GM23338 (cell line): ENCODE measurements at regions not wholly inside any gene's neighbourhood (a gene's known extent, or its start where the extent isn't known, plus 50 kb on each side); places are given as distances from the start of the nearest gene placed in this dataset.

Experiments used
- CREB1 ChIP-seq: fragments of 250-450 bp; sonication (Bioruptor Pico); IDR thresholded peaks from 2 replicates; pipeline ENCODE4 v1.5.0; 2020; ENCODE audit warnings: low read depth, mild to moderate bottlenecking, moderate library complexity
- CTCF ChIP-seq, 2 experiments: fragments of 200-600 bp in 1 of 2; sonication (generic) in 1 of 2; conservative IDR thresholded peaks; 2 replicates each; pipeline versions ENCODE4 v1.5.1 to v1.6.1; 2016 to 2017; ENCODE audit warnings: antibody characterized with exemption in 2 of 2, low read depth in 2 of 2, mild to moderate bottlenecking in 2 of 2, moderate library complexity in 1 of 2
- EZH2 ChIP-seq: fragments of 200-600 bp; sonication (generic); IDR thresholded peaks from one replicate; pipeline ENCODE4 v1.8.0; 2017; ENCODE audit warnings: antibody characterized with exemption, mild to moderate bottlenecking, low read depth; ENCODE audit not compliant: unreplicated experiment
- EZH2phosphoT487 ChIP-seq: fragments of 200-600 bp; sonication (generic); IDR thresholded peaks from one replicate; pipeline ENCODE4 v1.8.1; 2018; ENCODE audit warnings: antibody characterized with exemption; ENCODE audit not compliant: unreplicated experiment
- NANOG ChIP-seq: IDR thresholded peaks from 2 replicates; pipeline ENCODE4 v1.6.1; 2016; ENCODE audit warnings: antibody characterized with exemption, borderline replicate concordance
- POLR2AphosphoS5 ChIP-seq: IDR thresholded peaks from 2 replicates; pipeline ENCODE4 v1.6.1; 2016; ENCODE audit warnings: antibody characterized with exemption, low read depth
- REST ChIP-seq: IDR thresholded peaks from one replicate; pipeline ENCODE4 v1.6.1; 2018; ENCODE audit warnings: antibody characterized with exemption; ENCODE audit not compliant: unreplicated experiment

- TF ChIP-seq POLR2AphosphoS5 (no peak), REST (no peak), CTCF (conservative IDR thresholded peaks at IDR 0.05; ENCODE audit: low read depth in 2 of 2) (no peak), EZH2 (no peak), EZH2phosphoT487 (no peak), NANOG (no peak), CREB1 (CRISPR knock-in tag) (no peak)
Observed at GRCh38 chr16:79970087-79970486, 369.6 kb upstream of the MAF start.
